HEK293 (cell line): ENCODE measurements at regions not wholly inside any gene's neighbourhood (a gene's known extent, or its start where the extent isn't known, plus 50 kb on each side); places are given as distances from the start of the nearest gene placed in this dataset.

Source experiments
- CTCF ChIA-PET: fragments of 350-600 bp; formaldehyde crosslinking; extraction: SDS; loops from one replicate; lab custom pipeline; 2021; ENCODE audit warnings: antibody characterized with exemption; lab: Yijun Ruan, JAX
- POLR2A ChIA-PET: fragments of 300-600 bp; formaldehyde crosslinking; extraction: SDS; loops from one replicate; lab custom pipeline; 2020; ENCODE audit warnings: antibody characterized with exemption, inconsistent platforms; lab: Yijun Ruan, JAX
- H3K27ac ChIP-seq: fragments of 200-500 bp; sonication (Bioruptor generic); 2 replicates; pipeline ENCODE4 v1.5.1; 2014; ENCODE audit warnings: low read depth, low read length, control low read depth, inconsistent platforms; ENCODE audit errors: extremely low read depth
- H3K36me3 ChIP-seq, 2 experiments: fragments of 200-500 bp in 1 of 2; sonication (Bioruptor generic) in 1 of 2; 1 replicate in 1 of 2; 2 replicates in 1 of 2; pipeline ENCODE4 v1.5.1; 2014 to 2017; ENCODE audit warnings: inconsistent platforms in 2 of 2, low read length in 2 of 2; ENCODE audit not compliant: control insufficient read depth in 2 of 2, insufficient read depth in 1 of 2
- H3K4me1 ChIP-seq: fragments of 200-500 bp; sonication (Bioruptor generic); 2 replicates; pipeline ENCODE4 v1.5.1; 2014; ENCODE audit warnings: mild to moderate bottlenecking, low read length, inconsistent platforms; ENCODE audit not compliant: control insufficient read depth, insufficient read depth
- H3K4me3 ChIP-seq: 2 replicates; pipeline ENCODE4 v1.5.1; 2011; ENCODE audit warnings: low read depth, mild to moderate bottlenecking, control low read depth, low read length, moderate library complexity
- H3K9me3 ChIP-seq: fragments of 200-500 bp; sonication (Bioruptor generic); 2 replicates; pipeline ENCODE4 v1.5.1; 2014; ENCODE audit warnings: low read depth, low read length, inconsistent platforms; ENCODE audit not compliant: control insufficient read depth, insufficient read depth
- ATF2 ChIP-seq: fragments of 450-650 bp; formaldehyde crosslinking; IDR thresholded peaks from 2 replicates; pipeline ENCODE4 v1.5.1; 2016; ENCODE audit warnings: missing biosample characterization, missing genetic modification characterization, low read depth
- INSM2 ChIP-seq: fragments of 450-650 bp; formaldehyde crosslinking; IDR thresholded peaks from 2 replicates; pipeline ENCODE4 v1.5.1; 2016; ENCODE audit warnings: missing biosample characterization, missing genetic modification characterization
- KLF9 ChIP-seq: fragments of 450-650 bp; formaldehyde crosslinking; IDR thresholded peaks from 2 replicates; pipeline ENCODE4 v1.5.1; 2016; ENCODE audit warnings: missing biosample characterization, missing genetic modification characterization, low read depth
- MYNN ChIP-seq: fragments of 450-650 bp; formaldehyde crosslinking; IDR thresholded peaks from 2 replicates; pipeline ENCODE4 v1.5.1; 2016; ENCODE audit warnings: missing biosample characterization, missing genetic modification characterization, borderline replicate concordance
- OVOL3 ChIP-seq: fragments of 450-650 bp; formaldehyde crosslinking; IDR thresholded peaks from 2 replicates; pipeline ENCODE4 v1.5.1; 2016; ENCODE audit warnings: missing biosample characterization, missing genetic modification characterization
- PRDM2 ChIP-seq: fragments of 450-650 bp; formaldehyde crosslinking; IDR thresholded peaks from 2 replicates; pipeline ENCODE4 v1.5.1; 2016; ENCODE audit warnings: missing biosample characterization, missing genetic modification characterization, borderline replicate concordance
- SCRT1 ChIP-seq: fragments of 450-650 bp; formaldehyde crosslinking; IDR thresholded peaks from 2 replicates; pipeline ENCODE4 v1.5.1; 2016; ENCODE audit warnings: missing biosample characterization, missing genetic modification characterization, borderline replicate concordance
- ZEB2 ChIP-seq: fragments of 450-650 bp; formaldehyde crosslinking; IDR thresholded peaks from 2 replicates; pipeline ENCODE4 v1.5.1; 2016; ENCODE audit warnings: missing biosample characterization, missing genetic modification characterization
- ZNF16 ChIP-seq: fragments of 450-650 bp; formaldehyde crosslinking; IDR thresholded peaks from 2 replicates; pipeline ENCODE4 v1.5.1; 2016; ENCODE audit warnings: low read depth, missing biosample characterization, missing genetic modification characterization
- ZNF184 ChIP-seq: fragments of 450-650 bp; IDR thresholded peaks from 2 replicates; pipeline ENCODE4 v1.5.1; 2018; ENCODE audit warnings: missing biosample characterization, mild to moderate bottlenecking, missing genetic modification characterization
- ZNF362 ChIP-seq: fragments of 450-650 bp; formaldehyde crosslinking; IDR thresholded peaks from 2 replicates; pipeline ENCODE4 v1.5.1; 2016; ENCODE audit warnings: missing biosample characterization, missing genetic modification characterization
- ZNF48 ChIP-seq: fragments of 450-650 bp; formaldehyde crosslinking; IDR thresholded peaks from 2 replicates; pipeline ENCODE4 v1.5.1; 2016; ENCODE audit warnings: missing biosample characterization, missing genetic modification characterization
- ZNF501 ChIP-seq: fragments of 450-650 bp; formaldehyde crosslinking; IDR thresholded peaks from 2 replicates; pipeline ENCODE4 v1.5.1; 2016; ENCODE audit warnings: missing biosample characterization, missing genetic modification characterization
- ZNF544 ChIP-seq: fragments of 450-650 bp; formaldehyde crosslinking; IDR thresholded peaks from 2 replicates; pipeline ENCODE4 v1.5.0; 2017; ENCODE audit warnings: missing biosample characterization, missing genetic modification characterization
- ZNF548 ChIP-seq: fragments of 450-650 bp; formaldehyde crosslinking; IDR thresholded peaks from 2 replicates; pipeline ENCODE4 v1.5.1; 2016; ENCODE audit warnings: missing biosample characterization, missing genetic modification characterization
- ZNF549 ChIP-seq: fragments of 450-650 bp; IDR thresholded peaks from 2 replicates; pipeline ENCODE4 v1.5.1; 2018; ENCODE audit warnings: missing biosample characterization, missing genetic modification characterization, mild to moderate bottlenecking, inconsistent platforms, moderate library complexity
- ZNF623 ChIP-seq: fragments of 450-650 bp; formaldehyde crosslinking; IDR thresholded peaks from 2 replicates; pipeline ENCODE4 v1.5.1; 2016; ENCODE audit warnings: missing biosample characterization, missing genetic modification characterization
- ZNF626 ChIP-seq: fragments of 450-650 bp; sonication (Bioruptor Pico); formaldehyde crosslinking; IDR thresholded peaks from 2 replicates; pipeline ENCODE4 v1.5.1; 2018; ENCODE audit warnings: missing biosample characterization, missing genetic modification characterization, inconsistent platforms
- ZNF692 ChIP-seq: fragments of 450-650 bp; formaldehyde crosslinking; IDR thresholded peaks from 2 replicates; pipeline ENCODE4 v1.5.1; 2016; ENCODE audit warnings: missing biosample characterization, missing genetic modification characterization
- ZNF701 ChIP-seq: fragments of 450-650 bp; formaldehyde crosslinking; IDR thresholded peaks from 2 replicates; pipeline ENCODE4 v1.5.1; 2016; ENCODE audit warnings: missing biosample characterization, missing genetic modification characterization
- ZNF843 ChIP-seq: fragments of 450-650 bp; formaldehyde crosslinking; IDR thresholded peaks from 2 replicates; pipeline ENCODE4 v1.5.1; 2016; ENCODE audit warnings: missing biosample characterization, missing genetic modification characterization
- ZSCAN18 ChIP-seq: fragments of 450-650 bp; formaldehyde crosslinking; IDR thresholded peaks from 2 replicates; pipeline ENCODE4 v1.5.1; 2016; ENCODE audit warnings: missing biosample characterization, missing genetic modification characterization

GRCh38 chr18:78237864-78238263, 741.8 kb upstream of the SALL3 start:
- Histone ChIP-seq H3K9me3 (no peaks in the 10 kb centered on the region), H3K4me1 (no peaks in the 10 kb centered on the region), H3K4me3 (no peak overlapping the region), H3K27ac (no peak overlapping the region), H3K36me3 (no peaks in the 10 kb centered on the region)
- ChIA-PET CTCF (no interaction called here), POLR2A (no interaction called here)
- TF ChIP-seq ZNF544 (no peak), ZNF623 (no peak), PRDM2 (tag by site-specific recombination) (no peak)

- Histone ChIP-seq H3K4me1 (no peaks in the 10 kb centered on the region), H3K27ac (no peak overlapping the region), H3K9me3 (no peaks in the 10 kb centered on the region), H3K4me3 (no peak overlapping the region), H3K36me3 (no peaks in the 10 kb centered on the region)
- ChIA-PET POLR2A (no interaction called here), CTCF (no interaction called here)
- no peak for TF ChIP-seq ZNF701 (tag by site-specific recombination)
- TF ChIP-seq ZSCAN18 (tag by site-specific recombination), result no peak
- no peak for TF ChIP-seq ZNF362 (tag by site-specific recombination)
- TF ChIP-seq MYNN (tag by site-specific recombination), result no peak
- TF ChIP-seq ZNF549 (tag by site-specific recombination), result no peak
- no peak for TF ChIP-seq ZNF501 (tag by site-specific recombination)
- TF ChIP-seq ZNF692 (tag by site-specific recombination), result no peak
- no peak for TF ChIP-seq INSM2 (tag by site-specific recombination)
- no peak for TF ChIP-seq ZNF548
- TF ChIP-seq ZNF626 (tag by site-specific recombination), result no peak
- TF ChIP-seq ZNF16 (tag by site-specific recombination), result no peak
- no peak for TF ChIP-seq ZNF184
- TF ChIP-seq ZNF48 (tag by site-specific recombination), result no peak
- TF ChIP-seq ZNF843 (tag by site-specific recombination), result no peak
- no peak for TF ChIP-seq KLF9
- TF ChIP-seq ATF2 (tag by site-specific recombination), result no peak
- TF ChIP-seq ZEB2 (tag by site-specific recombination), result no peak
- TF ChIP-seq SCRT1 (tag by site-specific recombination), result no peak
- no peak for TF ChIP-seq OVOL3
Observed at GRCh38 chr18:78238404-78239089, 741.1 kb upstream of the SALL3 start.
